Mammary epithelial cell (primary cell): ENCODE measurements at regions not wholly inside any gene's neighbourhood (a gene's known extent, or its start where the extent isn't known, plus 50 kb on each side); places are given as distances from the start of the nearest gene placed in this dataset.

Experiments
- EZH2 ChIP-seq: IDR thresholded peaks from 2 replicates; pipeline ENCODE4 v1.6.1; 2012; ENCODE audit warnings: low read length, inconsistent platforms, borderline replicate concordance
- TF ChIP-seq, protein P1 (sequence below), 2 donors: IDR thresholded peaks in 1 of 2; conservative IDR thresholded peaks in 1 of 2; 2 replicates each; pipeline ENCODE4 v1.5.1; 2011 to 2012; ENCODE audit warnings: inconsistent platforms in 2 of 2, low read length in 2 of 2, mild to moderate bottlenecking in 2 of 2, control low read depth in 1 of 2, low read depth in 1 of 2; ENCODE audit not compliant: insufficient read depth in 1 of 2; ENCODE audit errors: extremely low read depth in 1 of 2

GRCh38 chr3:10625323-10625722 is 119.9 kb upstream of the ATP2B2 start:
- TF ChIP-seq, protein P1, sequence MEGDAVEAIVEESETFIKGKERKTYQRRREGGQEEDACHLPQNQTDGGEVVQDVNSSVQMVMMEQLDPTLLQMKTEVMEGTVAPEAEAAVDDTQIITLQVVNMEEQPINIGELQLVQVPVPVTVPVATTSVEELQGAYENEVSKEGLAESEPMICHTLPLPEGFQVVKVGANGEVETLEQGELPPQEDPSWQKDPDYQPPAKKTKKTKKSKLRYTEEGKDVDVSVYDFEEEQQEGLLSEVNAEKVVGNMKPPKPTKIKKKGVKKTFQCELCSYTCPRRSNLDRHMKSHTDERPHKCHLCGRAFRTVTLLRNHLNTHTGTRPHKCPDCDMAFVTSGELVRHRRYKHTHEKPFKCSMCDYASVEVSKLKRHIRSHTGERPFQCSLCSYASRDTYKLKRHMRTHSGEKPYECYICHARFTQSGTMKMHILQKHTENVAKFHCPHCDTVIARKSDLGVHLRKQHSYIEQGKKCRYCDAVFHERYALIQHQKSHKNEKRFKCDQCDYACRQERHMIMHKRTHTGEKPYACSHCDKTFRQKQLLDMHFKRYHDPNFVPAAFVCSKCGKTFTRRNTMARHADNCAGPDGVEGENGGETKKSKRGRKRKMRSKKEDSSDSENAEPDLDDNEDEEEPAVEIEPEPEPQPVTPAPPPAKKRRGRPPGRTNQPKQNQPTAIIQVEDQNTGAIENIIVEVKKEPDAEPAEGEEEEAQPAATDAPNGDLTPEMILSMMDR (conservative IDR thresholded peaks at IDR 0.05 in 1 of 2, IDR thresholded peaks at IDR 0.05 in 1 of 2; ENCODE audit: extremely low read depth in 1 of 2, insufficient read depth in 1 of 2, low read depth in 1 of 2, low read length in 2 of 2): no peak
- no peak for TF ChIP-seq EZH2
